Vagina (tissue), 2 donors: ENCODE measurements at regions not wholly inside any gene's neighbourhood (a gene's known extent, or its start where the extent isn't known, plus 50 kb on each side); places are given as distances from the start of the nearest gene placed in this dataset.

ENCODE experiments used
- CTCF ChIP-seq, 3 experiments: fragments of 450-650 bp in 2 of 3; fragments of 200-600 bp in 1 of 3; sonication (generic) in 1 of 3; IDR thresholded peaks; one replicate each; pipeline ENCODE4 v1.5.1; 2017 to 2019; ENCODE audit warnings: antibody characterized with exemption in 3 of 3, mild to moderate bottlenecking in 2 of 3, moderate library complexity in 2 of 3
- POLR2A ChIP-seq, 2 donors: fragments of 450-650 bp; IDR thresholded peaks; one replicate each; pipeline ENCODE4 v1.6.1; 2017; ENCODE audit warnings: antibody characterized with exemption in 2 of 2, mild to moderate bottlenecking in 2 of 2, moderate library complexity in 2 of 2
- POLR2AphosphoS5 ChIP-seq, 2 donors: sonication (generic); formaldehyde crosslinking; IDR thresholded peaks; one replicate each; pipeline ENCODE4 v1.9.0; 2017; ENCODE audit warnings: antibody characterized with exemption in 2 of 2, mild to moderate bottlenecking in 2 of 2, low read depth in 1 of 2; ENCODE audit not compliant: insufficient read depth in 1 of 2

GRCh38 chr13:78999494-78999893 is 340.5 kb upstream of the OBI1 start:
- TF ChIP-seq CTCF (IDR thresholded peaks at IDR 0.05) (no peak), POLR2A (IDR thresholded peaks at IDR 0.05) (no peak), POLR2AphosphoS5 (IDR thresholded peaks at IDR 0.05; ENCODE audit: insufficient read depth in 1 of 2, low read depth in 1 of 2) (no peak)
